MCF 10A (cell line): ENCODE measurements at regions not wholly inside any gene's neighbourhood (a gene's known extent, or its start where the extent isn't known, plus 50 kb on each side); places are given as distances from the start of the nearest gene placed in this dataset.

Experiments used
- BruUV-seq: library from RNA; stranded (reverse); fragments of 400-500 nt; replicated peaks from 2 replicates; lab custom pipeline; 2021; lab: Mats Ljungman, UMichigan
- CTCF ChIA-PET: fragments of 300-600 bp; sonication (Branson Sonifier 250); formaldehyde crosslinking; extraction: SDS; loops from one replicate; lab custom pipeline; 2021; ENCODE audit warnings: antibody characterized with exemption, inconsistent platforms; lab: Yijun Ruan, JAX
- POLR2A ChIA-PET: fragments of 300-600, 350-650 bp; sonication (Branson Sonifier 250); formaldehyde crosslinking; extraction: SDS; loops from one replicate; lab custom pipeline; 2020; ENCODE audit warnings: antibody characterized with exemption, inconsistent platforms; lab: Yijun Ruan, JAX
- DNase-seq: peaks from one replicate; pipeline ENCODE4 v3.0.0-alpha.2; 2018; ENCODE audit not compliant: unreplicated experiment
- H3K27ac Mint-ChIP-seq: one replicate; pipeline ENCODE4 v1.8.0; 2022; ENCODE audit warnings: mild to moderate bottlenecking, low read depth, mixed read lengths; ENCODE audit not compliant: unreplicated experiment
- H3K27me3 Mint-ChIP-seq: one replicate; pipeline ENCODE4 v1.8.0; 2022; ENCODE audit warnings: mixed read lengths; ENCODE audit not compliant: insufficient read depth, unreplicated experiment
- H3K36me3 Mint-ChIP-seq: one replicate; pipeline ENCODE4 v1.8.0; 2022; ENCODE audit warnings: mild to moderate bottlenecking, moderate library complexity, mixed read lengths; ENCODE audit not compliant: insufficient read depth, unreplicated experiment
- H3K4me1 Mint-ChIP-seq: one replicate; pipeline ENCODE4 v1.8.0; 2022; ENCODE audit warnings: mixed read lengths; ENCODE audit not compliant: insufficient read depth, unreplicated experiment
- H3K4me3 Mint-ChIP-seq: one replicate; pipeline ENCODE4 v1.8.0; 2022; ENCODE audit warnings: mild to moderate bottlenecking, moderate library complexity, mixed read lengths; ENCODE audit not compliant: unreplicated experiment
- H3K9me3 Mint-ChIP-seq: one replicate; pipeline ENCODE4 v1.8.0; 2022; ENCODE audit warnings: mixed read lengths; ENCODE audit not compliant: unreplicated experiment
- intact Hi-C: fragments of 100-400 bp; cut with micrococcal nuclease; formaldehyde crosslinking; loops from 2 replicates; pipeline ENCODE4 v1.14.1; 2022
- TF ChIP-seq, protein P1 (sequence below): fragments of 200-600 bp; IDR thresholded peaks from one replicate; pipeline ENCODE4 v1.8.0; 2022; ENCODE audit warnings: antibody characterized with exemption, mild to moderate bottlenecking; ENCODE audit not compliant: unreplicated experiment

DNA sequence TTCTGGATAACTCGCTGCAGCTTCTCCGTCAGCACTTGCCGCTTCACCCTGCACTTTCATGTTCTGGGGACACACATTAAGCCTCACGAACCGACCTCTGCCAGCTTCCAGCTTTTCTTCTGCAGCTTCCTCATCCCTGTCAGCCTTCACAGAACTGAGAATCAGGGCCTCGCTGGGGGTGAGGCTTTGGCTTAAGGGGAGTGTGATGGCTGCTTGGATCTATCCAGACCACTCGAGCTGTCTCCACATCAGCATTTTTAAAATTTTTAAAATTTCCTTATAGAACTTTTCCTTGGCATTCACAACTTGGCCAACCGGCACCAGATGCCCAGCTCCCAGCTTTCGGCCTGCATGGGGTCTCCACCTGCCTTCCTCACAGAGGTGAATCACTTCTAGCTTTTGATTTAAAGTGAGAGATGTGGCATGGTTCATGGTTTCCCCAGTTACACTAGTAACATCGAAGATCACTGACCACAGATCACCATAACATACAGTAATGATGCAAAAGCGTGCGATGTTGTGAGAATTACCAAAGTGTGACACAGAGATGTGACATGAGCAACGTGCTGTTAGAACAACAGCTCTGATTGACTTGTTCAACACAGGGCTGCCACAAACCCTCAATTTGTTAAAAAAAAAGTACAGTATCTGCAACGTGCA is 139.1 kb upstream of the C14orf180 start:
- ChIA-PET CTCF (interaction anchor here (0.6 kb wide), 2 partner anchors 216 to 328 kb away, joined by 3 read pairs; no protein-coding TSS in a partner anchor), POLR2A (no interaction called here)
- DNase-seq, result no peak
- no TSS peak for BruUV-seq
- intact Hi-C loops, result no loop called here
- Mint-ChIP-seq H3K27ac (no peak overlapping the region), H3K4me1 (no peaks in the 10 kb centered on the region), H3K9me3 (peaks cover 16% of the 10 kb centered on the region), H3K27me3 (peaks cover 42% of the 10 kb centered on the region), H3K4me3 (no peak overlapping the region), H3K36me3 (no peaks in the 10 kb centered on the region)
- TF ChIP-seq, protein P1, sequence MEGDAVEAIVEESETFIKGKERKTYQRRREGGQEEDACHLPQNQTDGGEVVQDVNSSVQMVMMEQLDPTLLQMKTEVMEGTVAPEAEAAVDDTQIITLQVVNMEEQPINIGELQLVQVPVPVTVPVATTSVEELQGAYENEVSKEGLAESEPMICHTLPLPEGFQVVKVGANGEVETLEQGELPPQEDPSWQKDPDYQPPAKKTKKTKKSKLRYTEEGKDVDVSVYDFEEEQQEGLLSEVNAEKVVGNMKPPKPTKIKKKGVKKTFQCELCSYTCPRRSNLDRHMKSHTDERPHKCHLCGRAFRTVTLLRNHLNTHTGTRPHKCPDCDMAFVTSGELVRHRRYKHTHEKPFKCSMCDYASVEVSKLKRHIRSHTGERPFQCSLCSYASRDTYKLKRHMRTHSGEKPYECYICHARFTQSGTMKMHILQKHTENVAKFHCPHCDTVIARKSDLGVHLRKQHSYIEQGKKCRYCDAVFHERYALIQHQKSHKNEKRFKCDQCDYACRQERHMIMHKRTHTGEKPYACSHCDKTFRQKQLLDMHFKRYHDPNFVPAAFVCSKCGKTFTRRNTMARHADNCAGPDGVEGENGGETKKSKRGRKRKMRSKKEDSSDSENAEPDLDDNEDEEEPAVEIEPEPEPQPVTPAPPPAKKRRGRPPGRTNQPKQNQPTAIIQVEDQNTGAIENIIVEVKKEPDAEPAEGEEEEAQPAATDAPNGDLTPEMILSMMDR, result no peak

DNA sequence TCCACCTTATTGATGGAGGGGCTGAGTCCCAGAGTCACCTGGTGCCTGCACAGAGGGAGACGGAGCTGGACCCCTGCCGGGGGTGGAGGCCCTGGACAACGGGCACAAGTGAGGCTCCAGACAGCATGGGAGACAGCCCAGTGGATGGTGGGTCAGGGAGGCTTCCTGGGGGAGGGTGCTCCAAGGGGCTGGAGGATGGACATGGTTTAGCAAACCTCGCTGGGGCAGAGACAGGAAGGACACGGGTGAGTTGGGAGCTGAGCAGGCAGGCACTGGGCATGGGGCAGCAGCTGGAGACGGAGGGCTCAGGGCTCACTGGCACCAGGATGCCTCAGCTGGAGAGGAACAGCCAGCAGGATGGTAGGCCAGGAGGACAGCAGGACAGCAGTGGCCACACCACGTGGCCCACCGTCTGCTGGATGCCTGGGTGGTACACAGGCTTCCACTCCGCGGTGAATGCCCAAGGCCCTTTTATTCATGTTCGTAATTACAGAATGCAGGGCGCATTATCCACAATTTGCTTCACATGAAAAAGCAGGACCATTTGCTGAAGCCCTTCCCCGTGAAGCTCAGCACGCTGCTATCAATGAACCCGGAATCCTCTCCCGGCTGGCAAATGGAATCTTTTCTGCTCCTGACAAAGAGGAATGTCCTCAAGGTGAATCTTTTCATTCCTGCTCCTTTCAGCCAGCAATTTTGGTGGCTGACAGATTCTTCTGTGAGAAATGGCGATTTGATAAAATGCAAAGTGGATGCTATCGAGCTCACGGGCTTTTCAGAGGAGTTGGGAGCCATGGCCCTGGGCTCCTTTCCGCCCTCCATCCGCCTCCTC is 138.1 kb upstream of the C14orf180 start:
- Mint-ChIP-seq H3K4me3 (no peak overlapping the region), H3K9me3 (peaks cover 16% of the 10 kb centered on the region), H3K4me1 (no peaks in the 10 kb centered on the region), H3K27me3 (peaks cover 53% of the 10 kb centered on the region), H3K36me3 (no peaks in the 10 kb centered on the region), H3K27ac (no peak overlapping the region)
- ChIA-PET POLR2A (no interaction called here), CTCF (interaction anchor here (0.6 to 0.7 kb wide), 3 partner anchors 11 to 217 kb away, joined by 3 to 5 read pairs (median 3); no protein-coding TSS in a partner anchor)
- intact Hi-C loops, result no loop called here
- DNase-seq, result no peak
- TF ChIP-seq, protein P1, result no peak
- no TSS peak for BruUV-seq

DNA sequence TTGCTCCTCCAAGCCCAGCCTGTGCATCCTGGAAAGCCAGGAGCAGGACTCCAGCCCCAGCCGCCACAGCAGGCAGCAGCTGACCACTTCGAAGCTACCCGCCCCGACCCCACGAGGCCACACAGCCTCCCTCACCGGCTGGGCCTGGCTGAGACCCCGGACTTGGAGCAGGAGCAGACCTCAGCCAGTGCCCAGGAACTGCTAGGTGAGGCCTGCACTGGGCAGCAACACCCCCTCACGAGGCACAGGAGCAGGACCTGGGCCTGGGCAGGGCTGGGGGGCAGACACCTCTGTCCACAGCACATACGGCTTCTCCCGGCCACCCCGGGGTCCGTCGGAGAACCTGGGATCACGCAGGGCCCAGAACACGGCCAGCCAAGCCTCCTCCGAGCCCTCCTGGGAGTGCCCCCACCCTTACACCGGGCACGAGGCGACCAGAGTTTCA is 137.4 kb upstream of the C14orf180 start:
- TF ChIP-seq, protein P1, result no peak
- Mint-ChIP-seq H3K9me3 (peaks cover 16% of the 10 kb centered on the region), H3K4me3 (no peak overlapping the region), H3K36me3 (no peaks in the 10 kb centered on the region), H3K27ac (no peak overlapping the region), H3K27me3 (peaks cover 59% of the 10 kb centered on the region), H3K4me1 (no peaks in the 10 kb centered on the region)
- no TSS peak for BruUV-seq
- ChIA-PET POLR2A (no interaction called here), CTCF (interaction anchor here (0.7 kb wide), 2 partner anchors 10 to 124 kb away, joined by 3 to 5 read pairs; no protein-coding TSS in a partner anchor)
- no peak for DNase-seq
- intact Hi-C loops, result no loop called here
